Endothelial cell of umbilical vein (primary cell): ENCODE measurements at regions not wholly inside any gene's neighbourhood (a gene's known extent, or its start where the extent isn't known, plus 50 kb on each side); places are given as distances from the start of the nearest gene placed in this dataset.

Experiments
- BruUV-seq: library from RNA; stranded (reverse); fragments of 400-500 nt; replicated peaks from 2 replicates; lab custom pipeline; 2021; lab: Mats Ljungman, UMichigan
- CTCF ChIA-PET: fragments of 300-600, 350-600 bp; sonication (Branson Sonifier 250); formaldehyde crosslinking; loops from one replicate; lab custom pipeline; 2021; ENCODE audit warnings: antibody characterized with exemption, inconsistent platforms; lab: Charles Lee
- POLR2A ChIA-PET: fragments of 300-600, 350-600 bp; sonication (Branson Sonifier 250); formaldehyde crosslinking; loops from one replicate; lab custom pipeline; 2021; ENCODE audit warnings: antibody characterized with exemption, inconsistent platforms; lab: Charles Lee
- DNase-seq: peaks from one replicate; pipeline ENCODE4 v3.0.0-alpha.2; 2011; ENCODE audit warnings: low read depth, low spot score
- FAIRE-seq: peaks from 2 replicates; lab custom pipeline; 2011; peaks lifted over from hg19 to GRCh38; lab: Jason Lieb, UNC
- H2AFZ ChIP-seq: 2 replicates; pipeline ENCODE4 v1.6.0; 2012; ENCODE audit warnings: low read depth, low read length, control low read depth, inconsistent platforms
- H3K27ac ChIP-seq: 2 replicates; pipeline ENCODE4 v1.5.1; 2011; ENCODE audit warnings: low read depth, mild to moderate bottlenecking, control low read depth, low read length, moderate library complexity; ENCODE audit not compliant: insufficient read depth
- H3K27me3 ChIP-seq, 2 experiments: 2 replicates each; pipeline versions ENCODE4 v1.6.0 to v1.6.1; 2011; ENCODE audit warnings: low read length in 2 of 2, mixed read lengths in 1 of 2; ENCODE audit not compliant: control insufficient read depth in 2 of 2, insufficient read depth in 2 of 2
- H3K36me3 ChIP-seq, 2 experiments: 2 replicates in 1 of 2; 3 replicates in 1 of 2; pipeline ENCODE4 v1.5.1; 2011; ENCODE audit warnings: low read length in 2 of 2, mild to moderate bottlenecking in 1 of 2, moderate library complexity in 1 of 2; ENCODE audit not compliant: control insufficient read depth in 2 of 2, insufficient read depth in 2 of 2; ENCODE audit errors: extremely low read depth in 1 of 2
- H3K4me1 ChIP-seq: 3 replicates; pipeline ENCODE4 v1.5.1; 2011; ENCODE audit warnings: mild to moderate bottlenecking, low read length; ENCODE audit not compliant: control insufficient read depth, insufficient read depth; ENCODE audit errors: extremely low read depth
- H3K4me2 ChIP-seq: 2 replicates; pipeline ENCODE4 v1.6.1; 2011; ENCODE audit warnings: low read length, control low read depth, mixed read lengths; ENCODE audit not compliant: insufficient read depth
- H3K4me3 ChIP-seq, 3 experiments: fragments of 200-600 bp in 1 of 3; sonication (generic), shearing (Covaris generic) in 1 of 3; replicated peaks in 1 of 3; 2 replicates each; pipeline ENCODE4 v1.5.1; 2011 to 2016; ENCODE audit warnings: control low read depth in 3 of 3, low read length in 3 of 3, mild to moderate bottlenecking in 2 of 3, inconsistent platforms in 1 of 3, low read depth in 1 of 3, moderate library complexity in 1 of 3; ENCODE audit not compliant: insufficient read depth in 1 of 3
- H3K79me2 ChIP-seq: 2 replicates; pipeline ENCODE4 v1.6.0; 2012; ENCODE audit warnings: low read length, inconsistent platforms; ENCODE audit not compliant: control insufficient read depth, insufficient read depth
- H3K9ac ChIP-seq: replicated peaks from 2 replicates; pipeline ENCODE3; 2011; ENCODE audit warnings: low read length, control low read depth; ENCODE audit not compliant: insufficient read depth; ENCODE audit errors: extremely low read depth
- H3K9me1 ChIP-seq: replicated peaks from 3 replicates; pipeline ENCODE4 v1.6.0; 2011; ENCODE audit warnings: mild to moderate bottlenecking, low read length; ENCODE audit not compliant: control insufficient read depth, insufficient read depth; ENCODE audit errors: extremely low read depth
- H3K9me3 ChIP-seq: replicated peaks from 2 replicates; pipeline ENCODE4 v1.5.1; 2012; ENCODE audit warnings: low read length, inconsistent platforms; ENCODE audit not compliant: control insufficient read depth, insufficient read depth
- H4K20me1 ChIP-seq: replicated peaks from 2 replicates; pipeline ENCODE3; 2011; ENCODE audit warnings: mild to moderate bottlenecking, low read length; ENCODE audit not compliant: control insufficient read depth, insufficient read depth; ENCODE audit errors: extremely low read depth
- EZH2 ChIP-seq: IDR thresholded peaks from 2 replicates; pipeline ENCODE4 v1.6.1; 2012; ENCODE audit warnings: borderline replicate concordance, low read depth, mild to moderate bottlenecking, moderate library complexity, low read length, inconsistent platforms; ENCODE audit not compliant: severe bottlenecking
- FOS ChIP-seq: IDR thresholded peaks from 2 replicates; pipeline ENCODE4 v1.6.1; 2011; ENCODE audit warnings: mild to moderate bottlenecking, low read length, moderate library complexity, borderline replicate concordance; ENCODE audit not compliant: insufficient read depth
- GATA2 ChIP-seq: IDR thresholded peaks from 2 replicates; pipeline ENCODE4 v1.7.0; 2011; ENCODE audit warnings: low read depth, mild to moderate bottlenecking, moderate library complexity, mixed read lengths, low read length; ENCODE audit not compliant: insufficient read length, insufficient read depth
- JUN ChIP-seq: IDR thresholded peaks from 2 replicates; pipeline ENCODE4 v1.6.1; 2011; ENCODE audit warnings: borderline replicate concordance, low read depth; ENCODE audit not compliant: insufficient read length, insufficient read depth
- MYC ChIP-seq: IDR thresholded peaks from one replicate; pipeline ENCODE4 v1.6.1; 2011; ENCODE audit warnings: mild to moderate bottlenecking, low read depth, low read length
- POLR2A ChIP-seq: IDR thresholded peaks from 2 replicates; pipeline ENCODE4 v1.6.1; 2012; ENCODE audit warnings: low read depth, mild to moderate bottlenecking, control low read depth, low read length
- POLR2AphosphoS5 ChIP-seq: IDR thresholded peaks from 2 replicates; pipeline ENCODE4 v1.6.1; 2012; ENCODE audit warnings: low read depth, mild to moderate bottlenecking, control low read depth, low read length, moderate library complexity; ENCODE audit not compliant: insufficient read depth
- dilution Hi-C: fragments of 300-500 bp; cut with MboI; formaldehyde crosslinking; loops from one replicate; pipeline ENCODE4 v1.15.0; 2019; ENCODE audit warnings: low sequenced_read_pairs; ENCODE audit not compliant: extremely low pct_ligation_motif_present
- intact Hi-C: fragments of 100-400 bp; cut with micrococcal nuclease; formaldehyde crosslinking; loops from one replicate; pipeline ENCODE4 v1.10.0; 2022
- TF ChIP-seq, protein P1 (sequence below), 2 donors: IDR thresholded peaks; 1 replicate in 1 of 2; 2 replicates in 1 of 2; pipeline ENCODE4 v1.5.1; 2011; ENCODE audit warnings: low read length in 2 of 2, mild to moderate bottlenecking in 2 of 2, moderate library complexity in 2 of 2, control low read depth in 1 of 2, inconsistent platforms in 1 of 2, low read depth in 1 of 2; ENCODE audit not compliant: insufficient read depth in 1 of 2; ENCODE audit errors: extremely low read depth in 1 of 2

DNA sequence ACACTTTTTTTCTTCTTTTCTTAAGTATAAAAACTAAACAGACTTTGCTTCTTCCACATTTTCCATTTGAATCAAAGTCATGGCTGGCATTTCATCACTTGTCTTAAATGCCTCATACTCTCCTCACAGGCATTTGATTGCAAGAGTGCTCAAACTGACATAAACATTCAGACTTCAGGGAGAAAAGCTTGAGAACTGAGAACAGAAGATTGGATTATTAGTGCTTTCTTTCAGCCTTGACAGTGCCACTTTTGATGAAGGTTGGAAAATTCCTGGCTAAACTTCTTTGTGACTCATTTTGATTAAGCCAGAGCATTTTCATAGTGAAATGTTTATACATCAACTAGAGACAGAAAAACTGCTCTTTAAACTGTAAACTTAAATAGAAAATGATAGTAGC is 544.4 kb downstream of the DIPK2A start:
- dilution Hi-C loops (no loop called here), intact Hi-C loops (no loop called here)
- H3K27me3 ChIP-seq, result no peaks in the 10 kb centered on the region
- no peak overlapping the region for H3K4me3 ChIP-seq
- CTCF ChIA-PET, result no interaction called here
- no peaks in the 10 kb centered on the region for H3K79me2 ChIP-seq
- no peaks in the 10 kb centered on the region for H3K9me3 ChIP-seq
- BruUV-seq, result no TSS peak
- no peak overlapping the region for H3K4me2 ChIP-seq
- H4K20me1 ChIP-seq, result no peaks in the 10 kb centered on the region
- TF ChIP-seq, protein P1, sequence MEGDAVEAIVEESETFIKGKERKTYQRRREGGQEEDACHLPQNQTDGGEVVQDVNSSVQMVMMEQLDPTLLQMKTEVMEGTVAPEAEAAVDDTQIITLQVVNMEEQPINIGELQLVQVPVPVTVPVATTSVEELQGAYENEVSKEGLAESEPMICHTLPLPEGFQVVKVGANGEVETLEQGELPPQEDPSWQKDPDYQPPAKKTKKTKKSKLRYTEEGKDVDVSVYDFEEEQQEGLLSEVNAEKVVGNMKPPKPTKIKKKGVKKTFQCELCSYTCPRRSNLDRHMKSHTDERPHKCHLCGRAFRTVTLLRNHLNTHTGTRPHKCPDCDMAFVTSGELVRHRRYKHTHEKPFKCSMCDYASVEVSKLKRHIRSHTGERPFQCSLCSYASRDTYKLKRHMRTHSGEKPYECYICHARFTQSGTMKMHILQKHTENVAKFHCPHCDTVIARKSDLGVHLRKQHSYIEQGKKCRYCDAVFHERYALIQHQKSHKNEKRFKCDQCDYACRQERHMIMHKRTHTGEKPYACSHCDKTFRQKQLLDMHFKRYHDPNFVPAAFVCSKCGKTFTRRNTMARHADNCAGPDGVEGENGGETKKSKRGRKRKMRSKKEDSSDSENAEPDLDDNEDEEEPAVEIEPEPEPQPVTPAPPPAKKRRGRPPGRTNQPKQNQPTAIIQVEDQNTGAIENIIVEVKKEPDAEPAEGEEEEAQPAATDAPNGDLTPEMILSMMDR (IDR thresholded peaks at IDR 0.05; ENCODE audit: extremely low read depth in 1 of 2, insufficient read depth in 1 of 2, low read depth in 1 of 2, low read length in 2 of 2), result no peak
- TF ChIP-seq EZH2 (no peak), MYC (no peak), FOS (no peak), POLR2A (no peak), JUN (no peak), POLR2AphosphoS5 (no peak), GATA2 (no peak)
- H3K9me1 ChIP-seq, result no peaks in the 10 kb centered on the region
- no peaks in the 10 kb centered on the region for H3K4me1 ChIP-seq
- H2AFZ ChIP-seq, result no peak overlapping the region
- POLR2A ChIA-PET, result no interaction called here
- no peak overlapping the region for H3K9ac ChIP-seq
- H3K36me3 ChIP-seq, result no peaks in the 10 kb centered on the region
- DNase-seq (no peak), FAIRE-seq (no peak)
- H3K27ac ChIP-seq, result no peak overlapping the region
